Skin epidermis (tissue), 12 donors: ENCODE measurements at regions not wholly inside any gene's neighbourhood (a gene's known extent, or its start where the extent isn't known, plus 50 kb on each side); places are given as distances from the start of the nearest gene placed in this dataset.
A peak's percentile ranks its signal among the peaks of the same experiment; 100 is the strongest.

Source experiments
- H3K27ac ChIP-seq, 21 experiments: fragments of 200-600 bp; sonication (generic) in 11 of 21; one replicate each; pipeline ENCODE4 v1.5.0; 2020; ENCODE audit warnings: mild to moderate bottlenecking in 3 of 21, inconsistent platforms in 2 of 21, moderate library complexity in 2 of 21
- H3K4me3 ChIP-seq, 7 experiments: fragments of 200-600 bp; sonication (generic) in 2 of 7; one replicate each; pipeline ENCODE4 v1.5.0; 2020; ENCODE audit warnings: inconsistent platforms in 2 of 7, mild to moderate bottlenecking in 2 of 7, moderate library complexity in 1 of 7

DNA sequence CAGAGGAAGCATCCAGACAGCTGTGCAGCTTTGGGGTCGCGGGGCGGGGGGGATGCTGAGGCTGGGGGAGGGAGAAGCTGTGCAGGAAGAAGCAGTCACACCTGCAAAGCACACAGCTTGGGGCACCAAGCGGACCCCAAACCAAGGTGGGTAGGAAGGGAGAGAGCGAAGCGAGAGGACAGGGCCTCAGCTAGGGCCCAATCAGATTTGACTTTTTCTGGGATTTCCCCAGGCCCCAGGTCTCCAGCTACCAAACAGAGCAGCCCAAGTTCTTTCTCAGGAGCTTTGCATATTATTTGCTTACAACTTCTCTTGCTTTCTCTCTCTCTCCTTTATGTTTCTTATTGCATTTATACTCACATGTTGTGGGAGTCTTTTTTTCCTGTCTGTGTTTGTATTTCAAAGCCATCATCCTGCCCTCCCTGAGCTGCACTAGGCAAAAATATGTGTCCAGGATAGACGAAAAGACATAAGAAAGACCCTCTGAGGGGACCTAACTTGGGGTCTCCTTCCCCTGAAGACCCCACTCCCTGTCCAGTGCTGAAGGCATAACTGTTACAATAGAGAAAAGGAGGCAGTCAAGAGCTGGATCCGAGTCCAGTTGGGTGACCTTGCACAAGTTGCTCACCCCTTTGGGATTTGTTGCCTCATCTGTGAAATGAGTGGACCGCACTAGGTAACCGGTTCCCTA, 50.6 kb upstream of the SMNDC1 start:
- Histone ChIP-seq H3K4me3 (no peak overlapping the region), H3K27ac (peak overlapping the region in 6 of 21 experiments; percentile 50 to 76 (median 69))

DNA sequence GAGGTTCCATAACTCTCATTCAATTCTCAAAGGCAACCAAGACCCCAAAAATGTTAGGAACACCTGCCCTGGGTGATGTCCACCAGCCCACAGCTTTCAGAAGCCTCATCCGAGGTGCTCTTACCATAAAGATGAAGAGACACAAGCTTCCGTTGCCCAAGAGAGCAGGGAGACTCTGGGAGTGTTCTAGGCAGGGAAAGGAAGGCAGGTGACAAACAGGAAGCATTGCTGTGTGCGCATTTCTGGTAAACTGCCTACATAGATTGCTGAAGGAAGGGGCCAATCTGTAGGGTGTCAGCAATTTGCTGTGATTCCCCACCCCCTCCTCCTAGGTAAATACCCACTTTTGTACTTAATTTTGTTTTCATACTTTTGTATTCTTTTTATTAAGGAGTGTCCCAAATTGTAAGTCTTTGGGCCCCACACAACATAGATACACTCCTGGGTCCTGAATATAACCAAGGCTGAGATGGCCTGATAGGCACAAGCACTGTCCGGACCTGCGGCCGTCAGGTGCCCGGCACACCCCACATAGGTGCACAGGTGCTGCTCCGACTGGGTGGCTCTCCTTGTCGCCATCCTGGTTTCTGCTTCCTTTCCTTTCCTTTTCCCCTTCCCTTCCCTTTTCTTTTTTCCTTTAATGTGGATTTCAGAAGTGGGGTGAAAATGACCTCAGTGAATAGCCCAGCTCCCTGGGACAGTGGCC, 51.4 kb upstream of the SMNDC1 start:
- Histone ChIP-seq H3K4me3 (no peak overlapping the region), H3K27ac (peak overlapping the region in 10 of 21 experiments; percentile 2 to 76 (median 56))

DNA sequence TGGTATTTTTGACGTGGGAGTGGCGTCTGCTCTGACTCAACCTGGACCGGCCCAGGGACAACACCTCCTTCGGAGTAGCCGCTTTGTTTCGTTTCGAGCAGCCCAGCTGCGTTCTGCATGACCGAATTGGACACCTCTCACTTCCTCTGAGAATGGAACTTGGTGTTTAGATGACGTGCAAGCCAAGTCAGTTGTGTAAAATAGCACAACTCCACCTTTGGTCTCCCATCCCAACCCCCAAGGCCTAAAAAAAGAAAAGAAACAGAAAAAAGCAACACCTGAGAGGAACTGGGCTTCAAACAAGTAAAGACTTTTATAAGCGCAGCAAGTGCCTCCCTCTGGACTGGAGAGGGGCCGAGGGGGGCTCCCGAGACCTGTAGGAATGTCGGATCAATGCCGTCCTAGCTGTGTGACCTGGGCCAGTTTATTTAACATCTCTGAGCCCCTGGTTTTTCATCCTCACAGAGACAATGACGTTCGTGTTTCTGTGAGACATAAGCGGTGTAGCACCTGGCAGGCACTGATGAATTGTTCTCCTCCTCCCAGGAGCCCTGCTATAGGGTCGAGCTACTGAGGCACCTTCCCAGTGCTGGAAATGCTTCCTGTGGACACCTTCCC, 52.0 kb upstream of the SMNDC1 start:
- Histone ChIP-seq H3K4me3 (no peak overlapping the region), H3K27ac (peak overlapping the region in 14 of 21 experiments; percentile 2 to 76 (median 44))

DNA sequence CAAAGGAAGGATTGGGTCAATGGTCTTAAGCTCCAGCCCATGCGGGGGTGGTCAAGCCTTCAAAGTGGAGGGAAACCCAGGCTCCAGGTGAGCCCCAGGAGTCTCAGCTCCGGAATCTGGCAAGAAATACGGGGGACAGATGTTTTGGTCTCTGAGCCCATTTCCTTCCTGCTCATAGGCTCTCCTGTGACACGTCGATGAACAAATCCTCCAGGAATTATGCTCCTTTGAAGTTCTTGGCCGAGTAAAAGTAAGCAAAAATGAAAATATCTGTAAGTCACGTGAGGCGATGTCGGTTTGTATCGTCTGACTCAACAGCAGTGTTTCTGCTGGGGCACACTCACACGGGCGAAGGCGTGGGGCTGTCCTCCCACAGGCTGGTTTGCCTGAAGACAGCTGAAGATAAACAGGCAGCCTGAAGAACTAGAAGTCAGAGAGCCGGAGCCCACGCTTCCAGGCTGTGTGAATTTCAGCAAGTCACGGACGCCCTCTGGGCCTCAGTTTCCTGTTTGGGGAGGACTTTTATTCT, 52.6 kb upstream of the SMNDC1 start:
- Histone ChIP-seq H3K4me3 (peak overlapping the region in 1 of 7 experiments; percentile 2), H3K27ac (peak overlapping the region in 14 of 21 experiments; percentile 2 to 76 (median 44))

DNA sequence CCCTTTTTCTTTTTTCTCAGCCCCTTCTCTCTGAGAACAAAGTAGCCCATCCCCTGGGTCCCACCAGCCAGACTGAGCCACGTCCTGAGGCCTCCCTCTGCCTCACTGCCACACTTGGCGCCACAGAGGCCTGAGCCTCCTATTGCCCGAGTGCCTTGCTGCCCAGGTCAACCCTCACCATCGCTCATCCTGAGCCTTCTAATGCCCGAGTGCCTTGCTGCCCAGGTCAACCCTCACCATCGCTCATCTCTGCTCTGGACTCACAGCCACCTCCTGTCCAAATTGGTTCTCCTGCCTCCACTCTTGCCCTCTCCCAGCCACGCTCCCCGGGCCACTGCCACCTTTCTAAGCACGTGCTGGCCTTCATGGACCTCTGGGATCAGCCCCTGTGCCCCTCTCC, 53.2 kb upstream of the SMNDC1 start:
- Histone ChIP-seq H3K27ac (peak overlapping the region in 9 of 21 experiments; percentile 34 to 76 (median 50)), H3K4me3 (no peak overlapping the region)

DNA sequence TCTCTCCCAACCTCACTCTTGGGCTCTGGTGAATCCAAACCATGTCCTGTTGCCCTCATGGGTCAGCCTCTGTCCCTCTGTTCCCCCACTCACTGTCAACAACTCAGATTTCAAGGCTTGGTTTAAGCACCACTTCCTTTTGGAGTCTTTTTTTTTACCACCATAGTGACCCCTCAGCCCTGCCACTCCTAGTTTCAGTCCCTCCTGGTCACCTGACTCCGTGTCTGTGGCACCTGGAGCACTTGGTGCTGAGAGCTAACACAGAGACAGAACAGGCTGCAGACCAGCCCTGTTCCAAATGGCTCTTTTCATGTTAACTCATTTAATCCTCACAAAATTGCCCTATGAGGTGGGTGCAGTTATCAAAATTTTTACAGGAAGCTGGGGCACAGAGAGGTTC, 53.6 kb upstream of the SMNDC1 start:
- Histone ChIP-seq H3K4me3 (no peak overlapping the region), H3K27ac (peak overlapping the region in 3 of 21 experiments; percentile 34 to 76 (median 35))

DNA sequence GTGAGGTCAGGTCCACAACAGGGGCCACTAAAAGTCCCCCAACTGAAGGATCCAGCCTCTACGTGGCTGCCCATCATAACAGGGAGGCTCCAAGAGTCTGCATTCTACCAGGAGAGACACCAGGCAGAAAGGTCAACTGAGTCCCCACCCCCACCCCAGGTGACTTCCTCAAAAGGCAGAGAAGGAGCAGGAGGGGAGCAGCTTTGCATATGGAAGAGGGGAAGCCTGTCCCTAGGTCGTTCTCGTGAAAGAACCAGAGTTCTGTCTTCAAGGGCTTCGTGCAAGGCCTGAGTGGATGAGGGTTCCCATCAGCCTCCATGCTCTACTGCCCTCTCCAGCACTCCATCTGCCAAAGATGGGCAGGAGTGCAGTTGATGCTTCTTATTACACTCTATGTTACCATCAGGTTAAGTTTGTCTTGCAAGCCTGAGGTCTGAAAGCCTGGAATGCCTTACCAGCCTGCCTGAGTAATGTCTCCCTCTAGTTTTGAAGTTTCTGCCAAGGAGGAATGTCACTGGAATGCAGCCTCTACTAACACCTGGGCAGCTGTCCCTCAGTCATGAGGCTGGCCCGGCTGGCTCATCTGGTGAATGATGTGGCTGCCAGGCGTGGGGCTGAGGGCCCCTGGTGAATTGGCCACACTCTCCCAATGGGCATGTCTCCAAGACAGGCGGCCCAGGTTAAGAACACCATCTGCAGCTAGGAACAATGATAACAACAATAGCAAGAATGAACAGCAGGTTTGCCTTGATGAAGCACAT, 54.3 kb upstream of the SMNDC1 start:
- H3K4me3 ChIP-seq: no peak overlapping the region
- no peak overlapping the region for H3K27ac ChIP-seq

DNA sequence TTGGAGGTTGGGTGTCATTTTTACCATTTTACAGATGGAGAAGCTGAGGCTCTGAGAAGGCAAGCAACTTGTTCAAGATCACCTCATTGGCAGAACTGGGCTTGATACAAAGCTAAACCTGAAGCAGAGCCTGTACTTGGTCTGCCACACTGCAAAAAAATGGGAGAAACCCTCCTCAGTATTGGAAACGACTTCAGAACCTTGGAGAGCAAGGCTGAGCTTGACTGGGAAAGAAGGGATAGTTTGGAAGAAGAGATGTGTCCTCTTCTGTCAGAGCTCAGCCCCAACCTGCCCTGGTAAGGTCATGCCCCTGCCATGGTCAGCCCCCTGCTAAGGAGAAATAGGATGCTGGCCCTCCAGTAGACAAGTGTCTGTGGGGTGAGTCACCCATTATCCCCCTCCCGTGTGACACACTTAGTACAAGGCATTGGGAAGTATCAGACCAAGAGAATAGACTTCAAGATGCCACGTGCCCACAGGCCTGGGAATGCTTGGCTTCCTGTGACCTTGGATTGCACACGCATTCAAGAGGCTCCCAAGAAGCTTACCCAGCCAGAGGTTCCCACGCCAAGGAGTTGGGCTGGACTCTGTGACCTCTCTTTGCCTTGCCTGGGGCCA, 56.2 kb upstream of the SMNDC1 start:
- Histone ChIP-seq H3K27ac (no peak overlapping the region), H3K4me3 (no peak overlapping the region)

DNA sequence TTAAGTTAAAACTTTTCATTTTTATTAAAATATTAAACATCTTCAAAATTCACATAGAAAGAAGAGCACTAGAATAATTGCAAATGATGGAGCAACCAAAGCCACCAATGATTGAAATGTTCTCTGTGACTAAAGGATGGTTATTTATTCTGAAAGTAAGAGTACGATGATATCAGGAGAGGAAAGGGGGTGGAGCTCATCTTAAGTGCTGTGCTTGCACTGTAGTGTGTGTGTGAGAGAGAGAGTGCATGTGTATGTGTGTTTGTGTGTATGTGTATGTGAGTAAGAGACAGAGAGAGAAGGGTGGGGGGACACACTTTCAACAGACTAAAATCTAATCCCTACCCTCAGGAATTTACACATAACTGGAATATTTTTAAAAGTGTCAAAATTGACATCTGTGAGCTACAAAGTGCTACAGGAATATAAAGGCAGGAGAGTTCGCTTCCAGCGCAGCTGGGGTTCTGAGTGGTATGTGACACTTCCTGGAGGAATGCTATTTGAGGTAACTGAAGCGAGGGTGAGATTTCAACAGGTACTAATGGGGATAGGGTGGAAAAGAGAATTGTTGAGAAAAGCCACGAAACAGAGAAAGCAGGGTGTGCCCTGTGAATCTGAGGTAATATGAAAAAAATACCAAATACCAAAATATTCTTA, 57.2 kb upstream of the SMNDC1 start:
- H3K4me3 ChIP-seq: no peak overlapping the region
- no peak overlapping the region for H3K27ac ChIP-seq

DNA sequence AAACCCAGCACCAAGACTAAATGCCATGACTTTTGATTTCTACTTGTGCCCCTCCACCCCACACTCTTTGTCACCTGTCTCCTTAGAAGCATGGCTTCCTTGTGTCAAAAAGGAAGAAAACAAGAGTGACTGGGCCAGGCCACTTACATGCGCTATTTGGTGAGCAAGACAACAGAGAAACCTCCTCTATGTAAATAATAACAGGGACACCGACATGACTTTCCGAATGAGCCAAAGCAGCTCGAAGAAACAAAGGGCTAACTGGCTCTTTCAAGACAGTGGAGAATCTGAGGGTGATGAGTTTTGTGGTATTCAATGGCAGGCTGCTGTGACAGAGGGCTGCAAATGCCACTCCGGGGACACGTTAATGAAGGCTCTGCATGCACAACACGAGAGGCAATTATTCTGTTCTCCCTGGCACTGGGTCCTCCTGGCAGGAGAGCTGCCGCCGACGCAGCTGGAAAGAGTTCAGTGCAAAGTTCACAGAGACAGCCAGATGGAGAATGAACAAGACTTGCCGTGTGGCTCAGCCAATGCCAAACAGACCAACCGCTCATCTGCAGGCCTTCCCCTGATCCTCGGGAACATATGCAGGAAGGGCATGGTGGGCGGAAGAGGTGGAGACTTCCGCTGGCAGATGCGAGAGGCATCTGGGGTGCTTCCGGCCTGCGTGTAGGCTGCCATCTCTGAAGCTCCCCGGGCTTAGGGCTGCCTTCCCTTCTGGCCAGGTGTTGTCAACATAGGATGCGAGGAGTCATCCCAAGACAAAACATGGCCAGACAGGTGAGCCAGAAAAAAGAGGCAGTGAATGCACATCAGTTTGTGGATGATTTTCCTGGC, 59.1 kb upstream of the SMNDC1 start:
- Histone ChIP-seq H3K27ac (peak overlapping the region in 9 of 21 experiments; percentile 8 to 58 (median 41)), H3K4me3 (no peak overlapping the region)

DNA sequence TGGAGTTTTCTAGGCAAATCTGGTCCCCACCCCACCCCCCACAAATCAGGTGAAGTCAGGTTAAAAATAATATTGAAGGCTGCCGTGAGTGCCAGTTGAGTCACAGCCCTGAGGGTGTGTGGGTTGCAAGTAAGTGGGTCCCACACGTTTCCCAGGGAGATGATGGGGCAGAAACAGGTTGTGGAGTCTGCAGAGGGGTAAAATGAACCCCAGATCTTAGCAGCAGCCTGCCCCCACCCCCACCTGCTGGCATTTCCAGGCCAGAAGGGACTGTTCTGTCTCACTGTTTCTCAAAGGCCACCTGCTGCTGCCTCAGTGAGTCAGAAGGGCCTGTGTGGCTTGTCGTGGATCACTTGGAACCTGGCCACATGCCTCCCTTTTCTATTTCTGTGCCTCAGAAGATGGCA, 59.8 kb upstream of the SMNDC1 start:
- peak overlapping the region in 9 of 21 experiments; percentile 8 to 58 (median 41) for H3K27ac ChIP-seq
- H3K4me3 ChIP-seq: no peak overlapping the region

DNA sequence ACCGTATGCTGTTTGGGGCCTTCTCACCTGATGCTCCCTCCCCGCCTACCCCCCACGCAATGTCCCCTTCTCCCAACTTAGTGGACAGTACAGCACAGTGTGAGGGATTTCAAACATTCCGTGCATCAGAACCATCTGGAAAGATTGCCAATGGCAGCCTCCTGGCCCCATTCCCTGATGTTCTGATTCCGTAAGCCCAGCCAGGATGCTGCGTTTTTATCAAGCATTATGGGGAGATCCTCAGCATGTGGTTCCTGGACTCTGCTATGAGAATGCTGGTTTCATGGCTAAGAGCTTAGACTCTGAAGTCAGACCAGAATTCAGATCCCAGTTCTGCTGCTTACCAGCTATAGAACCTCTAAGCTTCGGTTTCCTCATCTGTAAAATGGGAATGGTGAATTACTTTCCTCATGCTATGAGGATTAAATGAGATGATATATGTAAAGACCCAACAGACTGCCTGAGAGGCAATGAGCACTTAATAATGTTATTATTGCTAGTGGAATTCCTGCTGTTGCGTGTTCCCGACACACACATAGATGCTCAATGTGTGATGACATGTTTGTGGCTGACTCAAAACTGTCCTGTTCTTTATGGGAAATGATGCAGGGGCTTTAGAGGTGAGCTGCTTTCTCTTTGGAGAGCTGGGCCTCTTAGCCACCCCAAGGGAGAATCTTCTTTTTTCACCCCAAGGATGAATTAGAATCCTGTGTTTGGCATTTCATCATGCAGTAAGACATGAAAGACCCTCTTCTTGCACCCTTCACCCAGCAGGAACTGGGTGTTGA, 60.8 kb upstream of the SMNDC1 start:
- Histone ChIP-seq H3K27ac (peak overlapping the region in 1 of 21 experiments; percentile 58), H3K4me3 (no peak overlapping the region)

DNA sequence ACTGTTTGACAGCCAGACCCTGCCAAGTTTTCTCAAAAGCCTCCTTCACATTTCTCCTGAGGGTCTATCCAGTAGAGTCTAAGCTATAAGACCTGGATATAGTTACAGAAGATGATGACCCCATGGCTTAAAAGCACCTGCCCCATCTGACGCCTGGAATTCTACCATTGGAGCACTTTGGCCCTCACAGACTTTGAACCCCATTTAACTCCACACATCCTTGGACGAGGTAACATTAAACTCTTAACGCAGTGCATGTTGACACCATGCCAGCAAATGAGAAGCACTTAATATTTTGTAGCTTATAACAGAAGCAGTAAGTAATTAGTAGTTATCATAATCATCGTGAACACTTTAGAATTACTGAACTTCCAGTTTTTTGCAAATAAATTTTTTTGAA, 61.9 kb upstream of the SMNDC1 start:
- no peak overlapping the region for H3K27ac ChIP-seq
- no peak overlapping the region for H3K4me3 ChIP-seq

DNA sequence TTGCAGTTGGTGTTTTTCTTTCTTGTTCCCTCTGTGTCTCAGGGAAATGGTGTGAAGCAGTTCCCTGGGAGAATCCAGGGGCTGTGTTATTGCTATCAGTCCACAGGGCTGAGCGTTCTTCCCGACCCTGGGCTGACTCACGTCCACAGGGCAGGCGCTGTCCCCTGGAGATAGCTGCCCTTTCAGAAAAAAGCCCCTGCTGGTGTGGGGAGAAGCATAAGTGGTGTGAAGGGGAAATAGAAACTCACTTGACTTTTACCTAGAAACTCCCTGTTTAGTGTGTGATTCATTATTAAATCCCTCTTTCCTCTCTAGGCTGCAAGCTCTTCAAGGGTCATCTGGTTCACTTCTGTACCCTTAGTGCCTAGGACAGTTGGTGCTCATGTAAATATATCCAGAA, 63.3 kb upstream of the SMNDC1 start:
- H3K4me3 ChIP-seq: no peak overlapping the region
- H3K27ac ChIP-seq: no peak overlapping the region

DNA sequence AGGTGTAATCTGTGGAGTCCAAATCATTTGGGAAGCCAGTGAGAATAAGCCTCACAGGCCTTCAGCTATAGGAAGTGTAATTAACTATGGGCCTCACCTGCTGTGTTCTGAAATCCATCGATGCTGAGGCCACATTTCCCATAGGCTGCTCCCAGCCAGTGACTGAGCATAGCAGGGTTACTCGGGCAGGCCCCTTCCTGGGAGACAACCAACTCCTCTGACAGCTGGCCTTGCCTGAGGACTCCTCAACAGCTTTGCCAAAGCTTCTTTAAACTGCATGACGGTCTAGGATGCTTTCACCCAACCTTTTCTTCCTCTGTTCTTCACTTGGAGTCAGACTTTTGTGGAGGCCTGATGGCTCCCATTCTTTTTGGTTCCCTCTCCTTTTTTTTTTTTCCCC, 63.8 kb upstream of the SMNDC1 start:
- H3K4me3 ChIP-seq: no peak overlapping the region
- no peak overlapping the region for H3K27ac ChIP-seq

DNA sequence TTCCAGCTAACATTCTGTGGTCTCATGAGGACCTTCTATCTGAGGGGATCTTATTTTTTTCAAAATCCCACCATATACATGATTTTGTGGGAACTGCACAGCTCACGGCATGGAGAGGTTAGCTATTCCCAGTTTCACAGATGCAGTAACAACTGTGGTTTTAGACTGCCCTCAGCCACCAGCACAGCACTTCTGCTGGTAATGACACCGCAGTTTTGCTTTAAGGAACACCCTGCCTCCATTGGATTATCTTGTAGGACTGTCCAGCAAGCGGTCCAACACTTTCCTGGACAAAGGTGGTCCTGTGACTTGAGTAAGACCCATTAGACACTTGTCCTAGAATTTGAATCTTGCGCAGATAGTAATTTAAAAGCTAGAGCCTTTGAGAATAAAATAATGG, 65.3 kb upstream of the SMNDC1 start:
- Histone ChIP-seq H3K4me3 (no peak overlapping the region), H3K27ac (no peak overlapping the region)

DNA sequence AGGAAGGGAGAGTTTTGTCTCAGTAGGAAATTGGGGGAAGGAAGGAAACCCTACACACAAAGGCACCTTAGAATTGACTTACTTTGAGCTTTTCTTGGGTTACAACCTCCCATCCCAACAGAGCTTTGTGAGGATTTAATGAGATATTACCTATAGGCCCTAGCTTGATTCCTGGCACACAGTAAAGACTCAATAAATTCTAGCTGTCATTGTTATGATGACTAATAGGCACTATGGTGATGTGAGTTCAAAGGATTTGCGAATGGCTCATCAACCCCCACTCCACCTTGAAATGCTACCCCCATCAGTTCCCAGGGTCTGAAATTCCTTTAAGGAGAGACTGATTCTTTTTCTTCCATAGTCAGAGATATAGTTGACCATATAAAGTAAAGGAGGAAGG, 67.9 kb upstream of the SMNDC1 start:
- H3K4me3 ChIP-seq: no peak overlapping the region

More for the DNA sequence above, 67.9 kb upstream of the SMNDC1 start:
- no peak overlapping the region for H3K27ac ChIP-seq
